Right kidney (tissue), 1 donor: ENCODE measurements at regions not wholly inside any gene's neighbourhood (a gene's known extent, or its start where the extent isn't known, plus 50 kb on each side); places are given as distances from the start of the nearest gene placed in this dataset.
"Not testable (repeated sequence)": the region's sequence is repeated elsewhere in the genome, so short reads cannot be mapped to it uniquely, and the experiment has no call there.

Experiments
- DNase-seq: peaks from one replicate; pipeline ENCODE4 v3.0.0-alpha.2; 2016

- DNase-seq, result no peak
Measured at GRCh38 chr3:22386107-22386506, 635.1 kb upstream of the ZNF385D start.

- DNase-seq, result no peak
Measured at GRCh38 chr3:22392286-22392685, 641.3 kb upstream of the ZNF385D start.

GRCh38 chr3:22392859-22393258 is 641.8 kb upstream of the ZNF385D start:
- DNase-seq, result no peak

- DNase-seq, result no peak
Measured at GRCh38 chr3:22399566-22399965, 648.6 kb upstream of the ZNF385D start.

GRCh38 chr3:22401499-22401898 is 650.5 kb upstream of the ZNF385D start:
- no peak for DNase-seq

- no peak for DNase-seq
Measured at GRCh38 chr3:22414239-22414638, 663.2 kb upstream of the ZNF385D start.

- DNase-seq, result not testable (repeated sequence)
Measured at GRCh38 chr3:22416838-22417446, 665.9 kb upstream of the ZNF385D start.

- no peak for DNase-seq
Measured at GRCh38 chr3:22419261-22419660, 668.3 kb upstream of the ZNF385D start.

GRCh38 chr3:22421589-22421988 is 670.6 kb upstream of the ZNF385D start:
- no peak for DNase-seq

GRCh38 chr3:22431334-22431733 is 680.3 kb upstream of the ZNF385D start:
- no peak for DNase-seq

GRCh38 chr3:22439626-22440025 is 688.6 kb upstream of the ZNF385D start:
- DNase-seq, result no peak

GRCh38 chr3:22441711-22442110 is 690.7 kb upstream of the ZNF385D start:
- no peak for DNase-seq

GRCh38 chr3:22443571-22444233 is 692.7 kb upstream of the ZNF385D start:
- DNase-seq, result no peak

GRCh38 chr3:22445336-22445735 is 694.3 kb upstream of the ZNF385D start:
- not testable (repeated sequence) for DNase-seq

GRCh38 chr3:22450786-22451400 is 699.9 kb upstream of the ZNF385D start:
- no peak for DNase-seq

- no peak for DNase-seq
Measured at GRCh38 chr3:22451501-22451900, 700.5 kb upstream of the ZNF385D start.

GRCh38 chr3:22453906-22454535 is 703.0 kb upstream of the ZNF385D start:
- DNase-seq, result no peak

- no peak for DNase-seq
Measured at GRCh38 chr3:22469995-22470394, 719.0 kb upstream of the ZNF385D start.

- no peak for DNase-seq
Measured at GRCh38 chr3:22471557-22471956, 720.5 kb upstream of the ZNF385D start.

GRCh38 chr3:22474706-22475445 is 723.9 kb upstream of the ZNF385D start:
- DNase-seq, result no peak

- DNase-seq, result no peak
Measured at GRCh38 chr3:22475665-22476240, 724.7 kb upstream of the ZNF385D start.

- DNase-seq, result no peak
Measured at GRCh38 chr3:22476976-22477375, 726.0 kb upstream of the ZNF385D start.
